Caco-2 (cell line): ENCODE measurements at regions not wholly inside any gene's neighbourhood (a gene's known extent, or its start where the extent isn't known, plus 50 kb on each side); places are given as distances from the start of the nearest gene placed in this dataset.

Experiments used
- BruUV-seq: library from RNA; stranded (reverse); fragments of 400-500 nt; replicated peaks from 2 replicates; lab custom pipeline; 2021; lab: Mats Ljungman, UMichigan
- CTCF ChIA-PET: fragments of 300-600 bp; sonication (Branson Sonifier 250); formaldehyde crosslinking; loops from one replicate; lab custom pipeline; 2022; ENCODE audit warnings: antibody characterized with exemption; lab: Charles Lee
- POLR2A ChIA-PET: fragments of 300-600 bp; sonication (Branson Sonifier 250); formaldehyde crosslinking; loops from one replicate; lab custom pipeline; 2022; ENCODE audit warnings: antibody characterized with exemption; lab: Charles Lee
- DNase-seq, 2 experiments: peaks; one replicate each; pipeline versions ENCODE4 v3.0.0 to v3.0.0-alpha.2; 2020 to 2022
- H3K27me3 ChIP-seq: replicated peaks from 2 replicates; pipeline ENCODE4 v1.6.0; 2011; ENCODE audit warnings: low read length; ENCODE audit not compliant: control insufficient read depth, insufficient read depth
- H3K36me3 ChIP-seq: 2 replicates; pipeline ENCODE4 v1.5.1; 2011; ENCODE audit warnings: low read length; ENCODE audit not compliant: control insufficient read depth, insufficient read depth
- H3K4me1 ChIP-seq: fragments of 250-450 bp; sonication (Bioruptor Pico); 2 replicates; pipeline ENCODE4 v1.5.1; 2020; ENCODE audit warnings: mild to moderate bottlenecking
- H3K4me3 ChIP-seq: 2 replicates; pipeline ENCODE4 v1.5.1; 2011; ENCODE audit warnings: low read depth, mild to moderate bottlenecking, control low read depth, low read length
- H3K9me3 ChIP-seq: fragments of 250-450 bp; sonication (Bioruptor Pico); 2 replicates; pipeline ENCODE4 v1.5.1; 2020; ENCODE audit warnings: mild to moderate bottlenecking, moderate library complexity
- H3K27ac Mint-ChIP-seq: one replicate; pipeline ENCODE4 v1.8.0; 2022; ENCODE audit warnings: mixed read lengths; ENCODE audit not compliant: unreplicated experiment
- H3K27me3 Mint-ChIP-seq: one replicate; pipeline ENCODE4 v1.8.0; 2022; ENCODE audit warnings: mixed read lengths; ENCODE audit not compliant: insufficient read depth, unreplicated experiment
- H3K36me3 Mint-ChIP-seq: one replicate; pipeline ENCODE4 v1.8.0; 2022; ENCODE audit warnings: mild to moderate bottlenecking, mixed read lengths; ENCODE audit not compliant: insufficient read depth, unreplicated experiment
- H3K4me1 Mint-ChIP-seq: one replicate; pipeline ENCODE4 v1.8.0; 2022; ENCODE audit warnings: low read depth, mixed read lengths; ENCODE audit not compliant: unreplicated experiment
- H3K4me3 Mint-ChIP-seq: one replicate; pipeline ENCODE4 v1.8.0; 2022; ENCODE audit warnings: mild to moderate bottlenecking, moderate library complexity, mixed read lengths; ENCODE audit not compliant: unreplicated experiment
- H3K9me3 Mint-ChIP-seq: one replicate; pipeline ENCODE4 v1.8.0; 2022; ENCODE audit warnings: mixed read lengths; ENCODE audit not compliant: unreplicated experiment
- CTCF ChIP-seq, 2 experiments: fragments of 200-600 bp in 1 of 2; IDR thresholded peaks; 1 replicate in 1 of 2; 2 replicates in 1 of 2; pipeline versions ENCODE4 v1.5.1 to v1.8.0; 2011 to 2022; ENCODE audit warnings: antibody characterized with exemption in 1 of 2, control low read depth in 1 of 2, inconsistent platforms in 1 of 2, low read depth in 1 of 2, low read length in 1 of 2, mild to moderate bottlenecking in 1 of 2, moderate library complexity in 1 of 2; ENCODE audit not compliant: insufficient read depth in 1 of 2, severe bottlenecking in 1 of 2, unreplicated experiment in 1 of 2
- intact Hi-C: fragments of 100-400 bp; cut with micrococcal nuclease; formaldehyde crosslinking; loops from one replicate; pipeline ENCODE4 v1.10.0; 2022; ENCODE audit not compliant: unreplicated experiment

GRCh38 chr5:108467563-108467962 is 85.7 kb upstream of the FBXL17 start:
- TF ChIP-seq CTCF (IDR thresholded peaks at IDR 0.05; ENCODE audit: insufficient read depth in 1 of 2, low read depth in 1 of 2, low read length in 1 of 2, severe bottlenecking in 1 of 2, unreplicated experiment in 1 of 2), result no peak
- H3K9me3 Mint-ChIP-seq, result no peaks in the 10 kb centered on the region
- H3K27me3 ChIP-seq, result no peaks in the 10 kb centered on the region
- peaks cover 3% of the 10 kb centered on the region for H3K27me3 Mint-ChIP-seq
- H3K4me3 Mint-ChIP-seq, result no peak overlapping the region
- H3K4me3 ChIP-seq, result no peak overlapping the region
- no peaks in the 10 kb centered on the region for H3K9me3 ChIP-seq
- no TSS peak for BruUV-seq
- no peaks in the 10 kb centered on the region for H3K36me3 ChIP-seq
- H3K27ac Mint-ChIP-seq, result no peak overlapping the region
- intact Hi-C loops, result no loop called here
- H3K36me3 Mint-ChIP-seq, result no peaks in the 10 kb centered on the region
- no peaks in the 10 kb centered on the region for H3K4me1 Mint-ChIP-seq
- no peak for DNase-seq
- ChIA-PET CTCF (no interaction called here), POLR2A (no interaction called here)
- no peaks in the 10 kb centered on the region for H3K4me1 ChIP-seq

- Mint-ChIP-seq H3K36me3 (no peaks in the 10 kb centered on the region), H3K4me1 (no peaks in the 10 kb centered on the region), H3K4me3 (no peak overlapping the region), H3K9me3 (peaks cover 13% of the 10 kb centered on the region), H3K27ac (no peak overlapping the region), H3K27me3 (peaks cover 6% of the 10 kb centered on the region)
- H3K4me3 ChIP-seq, result no peak overlapping the region
- no peaks in the 10 kb centered on the region for H3K27me3 ChIP-seq
- no peaks in the 10 kb centered on the region for H3K4me1 ChIP-seq
- ChIA-PET CTCF (no interaction called here), POLR2A (no interaction called here)
- no peaks in the 10 kb centered on the region for H3K36me3 ChIP-seq
- intact Hi-C loops, result loop anchor here (1.0 kb wide), 1 partner anchor 15 kb away; no protein-coding TSS in a partner anchor
- no peak for DNase-seq
- H3K9me3 ChIP-seq, result no peaks in the 10 kb centered on the region
- no peak for TF ChIP-seq CTCF (IDR thresholded peaks at IDR 0.05; ENCODE audit: insufficient read depth in 1 of 2, low read depth in 1 of 2, low read length in 1 of 2, severe bottlenecking in 1 of 2, unreplicated experiment in 1 of 2)
- no TSS peak for BruUV-seq
Measured at GRCh38 chr5:108461628-108462367, 79.9 kb upstream of the FBXL17 start.

GRCh38 chr5:108459769-108460168 is 77.9 kb upstream of the FBXL17 start:
- Mint-ChIP-seq H3K9me3 (peaks cover 26% of the 10 kb centered on the region), H3K4me3 (no peak overlapping the region), H3K27me3 (peaks cover 3% of the 10 kb centered on the region), H3K4me1 (no peaks in the 10 kb centered on the region), H3K27ac (no peak overlapping the region), H3K36me3 (no peaks in the 10 kb centered on the region)
- Histone ChIP-seq H3K9me3 (peaks cover 8% of the 10 kb centered on the region), H3K4me1 (no peaks in the 10 kb centered on the region), H3K27me3 (no peaks in the 10 kb centered on the region), H3K36me3 (no peaks in the 10 kb centered on the region), H3K4me3 (no peak overlapping the region)
- no peak for TF ChIP-seq CTCF (IDR thresholded peaks at IDR 0.05; ENCODE audit: insufficient read depth in 1 of 2, low read depth in 1 of 2, low read length in 1 of 2, severe bottlenecking in 1 of 2, unreplicated experiment in 1 of 2)
- ChIA-PET CTCF (no interaction called here), POLR2A (no interaction called here)
- intact Hi-C loops, result no loop called here
- DNase-seq, result no peak
- no TSS peak for BruUV-seq
